ENCODE measurements at regions not wholly inside any gene's neighbourhood (a gene's known extent, or its start where the extent isn't known, plus 50 kb on each side); places are given as distances from the start of the nearest gene placed in this dataset.

- no peak for TF ChIP-seq CTCF (IDR thresholded peaks at IDR 0.05)
- no peak for TF ChIP-seq EZH2 (IDR thresholded peaks at IDR 0.05; ENCODE audit: borderline replicate concordance, insufficient read depth, low read depth, low read length, poor library complexity, severe bottlenecking)
Measured at GRCh38 chr12:91857813-91858542, 287.7 kb downstream of the BTG1 start.
